Fibroblast of peridontal ligament (primary cell): ENCODE measurements at regions not wholly inside any gene's neighbourhood (a gene's known extent, or its start where the extent isn't known, plus 50 kb on each side); places are given as distances from the start of the nearest gene placed in this dataset.

Source experiments
- DNase-seq: peaks from one replicate; pipeline ENCODE4 v3.0.0-alpha.2; 2010; ENCODE audit errors: extremely low read depth

GRCh38 chr9:26313108-26313507 lies 579.5 kb downstream of the CAAP1 start:
- no peak for DNase-seq

DNA sequence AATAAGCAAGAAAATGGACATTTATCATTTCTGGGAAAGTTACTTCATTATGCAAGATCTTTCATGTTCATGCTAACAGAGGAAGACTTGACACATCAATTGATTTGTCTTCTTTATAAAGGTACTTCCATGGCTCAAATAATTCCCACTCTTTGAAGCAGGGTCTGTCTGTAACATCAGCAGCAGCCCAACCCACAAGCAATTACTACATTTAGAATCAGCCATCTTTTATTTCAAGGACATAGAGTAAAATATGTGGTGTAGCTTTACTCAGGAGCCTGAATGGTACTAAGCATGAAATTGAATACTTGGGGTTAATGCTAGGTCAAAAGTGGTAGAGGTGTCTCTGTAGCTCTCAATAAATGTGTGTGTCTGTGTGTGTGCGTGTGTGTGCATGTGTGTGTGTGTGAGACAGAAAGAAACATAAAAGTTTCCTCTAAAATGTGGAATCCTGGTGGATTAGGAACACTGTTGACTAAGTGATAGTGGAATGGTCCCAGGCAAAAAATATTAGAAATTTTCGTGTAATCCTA lies 581.1 kb downstream of the CAAP1 start:
- DNase-seq, result no peak

DNA sequence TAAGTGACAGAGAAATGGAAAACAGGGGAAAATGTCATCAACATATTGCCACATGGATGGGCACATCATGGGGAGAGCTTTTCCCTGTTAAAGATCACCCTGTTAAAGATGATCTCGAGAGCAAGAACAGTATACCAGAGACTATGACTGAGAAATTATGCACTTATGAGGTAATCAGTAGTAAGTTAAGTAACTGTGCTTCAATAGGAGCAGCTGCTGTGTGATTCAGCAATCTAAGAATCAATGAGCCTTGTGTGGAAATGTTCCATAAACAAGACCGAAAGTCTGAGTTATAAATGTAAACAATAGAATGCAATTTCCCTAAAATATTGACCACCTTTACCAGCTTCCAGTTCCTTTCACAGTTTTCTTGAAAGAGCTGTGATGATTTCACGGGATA lies 582.3 kb downstream of the CAAP1 start:
- peak; percentile 32 for DNase-seq

DNA sequence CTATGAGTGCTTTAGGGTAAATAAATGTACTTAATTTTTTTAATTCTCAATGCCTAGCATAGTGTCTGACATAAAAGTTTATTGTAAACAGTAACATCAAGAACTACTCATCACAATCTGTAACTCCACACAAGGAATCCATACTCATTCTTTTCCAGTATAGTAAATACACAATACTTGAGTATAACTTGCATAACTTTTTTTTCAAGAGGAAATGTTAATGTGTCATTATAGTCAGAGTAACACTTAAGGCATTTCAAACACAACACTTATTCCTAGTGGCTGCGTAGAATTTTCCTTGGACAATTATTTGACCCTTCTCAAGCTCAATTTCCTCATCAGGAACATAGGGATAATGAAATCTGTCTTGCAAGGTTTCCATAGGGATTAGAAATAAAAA lies 584.3 kb downstream of the CAAP1 start:
- no peak for DNase-seq

DNA sequence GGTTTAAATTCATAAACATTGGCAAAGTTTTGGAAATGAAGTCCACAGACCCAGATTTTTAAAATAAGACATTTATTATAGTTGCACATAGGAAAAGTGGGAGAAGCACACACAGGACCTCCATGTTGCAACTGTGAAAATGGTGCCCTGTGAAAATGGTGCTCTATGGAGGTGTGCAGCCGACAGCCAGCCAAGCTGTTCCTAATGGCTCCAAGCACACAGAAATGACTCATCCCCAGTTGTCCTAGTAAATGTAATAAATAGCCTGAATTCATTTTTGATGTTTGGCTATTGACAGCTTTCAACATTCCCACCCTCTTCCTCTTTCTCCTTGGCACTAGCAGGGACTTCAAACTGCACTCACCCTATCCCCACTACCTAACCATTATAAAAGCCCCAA lies 590.9 kb downstream of the CAAP1 start:
- no peak for DNase-seq

GRCh38 chr9:26301046-26301445 lies 591.6 kb downstream of the CAAP1 start:
- no peak for DNase-seq

DNA sequence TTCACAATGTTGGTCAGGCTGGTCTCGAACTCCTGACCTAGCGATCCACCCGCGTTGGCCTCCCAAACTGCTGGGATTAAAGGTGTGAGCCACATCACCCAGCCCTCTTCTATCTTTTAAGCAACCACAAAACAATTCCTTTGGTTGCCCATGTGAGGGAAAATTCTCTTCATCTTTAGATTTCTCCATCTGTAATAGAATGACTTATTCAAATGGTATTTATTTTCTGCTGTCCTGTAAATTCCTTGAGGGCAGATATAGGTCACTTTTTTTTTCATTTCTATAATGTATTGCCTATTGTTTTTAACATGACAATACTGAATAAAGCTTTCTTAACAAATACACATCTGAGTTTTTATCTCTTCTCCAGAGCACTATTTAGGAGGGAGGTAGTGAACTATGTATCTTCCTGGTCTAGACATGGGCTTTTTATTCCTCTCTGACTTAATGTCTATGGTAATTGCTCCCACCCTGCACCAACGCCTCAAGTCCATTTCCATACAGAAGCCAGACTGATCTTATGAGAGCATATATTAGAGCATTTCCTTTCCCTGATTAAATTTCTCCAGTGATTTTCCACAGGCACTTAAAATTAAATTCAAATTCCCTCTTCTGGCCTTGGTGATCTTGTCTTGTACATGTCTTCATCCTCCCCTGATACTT lies 595.6 kb downstream of the CAAP1 start:
- DNase-seq, result peak; percentile 4

DNA sequence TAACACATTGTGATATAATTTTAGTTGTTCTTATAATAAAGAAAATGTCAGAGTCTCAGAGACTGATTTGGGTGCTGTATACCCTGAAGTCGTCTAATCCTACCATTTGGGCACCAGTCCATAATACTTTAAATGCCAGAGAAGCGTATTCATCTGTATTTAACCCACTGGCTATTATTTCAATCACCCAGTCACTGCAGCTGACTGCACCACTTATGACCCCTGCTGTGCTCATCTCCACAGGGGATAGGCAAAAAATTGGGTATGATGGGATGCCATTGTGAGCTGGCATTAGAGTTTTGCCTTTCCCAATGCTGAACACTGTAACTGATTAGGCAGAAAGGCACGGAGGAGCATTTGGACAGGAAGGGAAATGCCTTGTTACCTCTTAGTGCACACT lies 599.7 kb downstream of the CAAP1 start:
- DNase-seq, result peak; percentile 7

DNA sequence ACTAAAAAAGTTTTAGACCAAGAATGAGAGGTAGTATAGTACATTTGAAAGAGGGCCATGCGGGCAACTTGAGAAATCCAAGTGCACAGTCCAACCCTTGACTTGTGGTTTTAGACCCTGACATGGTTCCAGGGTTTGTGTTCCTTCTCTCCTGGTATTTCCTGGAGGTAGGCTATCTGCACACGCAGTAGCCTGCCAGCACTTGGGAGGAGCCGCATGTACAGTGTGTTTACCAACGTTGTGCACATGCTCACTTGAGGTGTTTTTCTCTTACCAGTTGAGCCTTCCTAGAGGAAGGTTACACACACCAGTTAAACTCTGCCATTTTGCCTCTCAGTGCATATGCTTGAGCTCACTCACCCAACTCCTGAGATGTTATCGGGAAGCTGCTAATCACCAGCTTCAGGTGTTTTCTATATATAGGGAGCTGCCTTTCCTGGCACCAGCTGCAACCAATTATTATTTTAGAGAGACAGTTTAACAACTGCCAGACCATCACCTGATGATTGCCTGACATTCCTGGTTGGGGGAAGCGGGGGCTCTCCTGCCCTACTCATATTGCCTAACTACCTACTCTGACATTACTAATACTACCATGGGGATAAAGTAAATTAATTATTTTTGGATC lies 593.4 kb upstream of the TUSC1 start:
- DNase-seq, result no peak

GRCh38 chr9:26266146-26266793 lies 588.0 kb upstream of the TUSC1 start:
- DNase-seq, result no peak

- peak; percentile 32 for DNase-seq
Observed at GRCh38 chr9:26264709-26265601, 586.7 kb upstream of the TUSC1 start.

GRCh38 chr9:26263478-26263877 lies 585.2 kb upstream of the TUSC1 start:
- no peak for DNase-seq

DNA sequence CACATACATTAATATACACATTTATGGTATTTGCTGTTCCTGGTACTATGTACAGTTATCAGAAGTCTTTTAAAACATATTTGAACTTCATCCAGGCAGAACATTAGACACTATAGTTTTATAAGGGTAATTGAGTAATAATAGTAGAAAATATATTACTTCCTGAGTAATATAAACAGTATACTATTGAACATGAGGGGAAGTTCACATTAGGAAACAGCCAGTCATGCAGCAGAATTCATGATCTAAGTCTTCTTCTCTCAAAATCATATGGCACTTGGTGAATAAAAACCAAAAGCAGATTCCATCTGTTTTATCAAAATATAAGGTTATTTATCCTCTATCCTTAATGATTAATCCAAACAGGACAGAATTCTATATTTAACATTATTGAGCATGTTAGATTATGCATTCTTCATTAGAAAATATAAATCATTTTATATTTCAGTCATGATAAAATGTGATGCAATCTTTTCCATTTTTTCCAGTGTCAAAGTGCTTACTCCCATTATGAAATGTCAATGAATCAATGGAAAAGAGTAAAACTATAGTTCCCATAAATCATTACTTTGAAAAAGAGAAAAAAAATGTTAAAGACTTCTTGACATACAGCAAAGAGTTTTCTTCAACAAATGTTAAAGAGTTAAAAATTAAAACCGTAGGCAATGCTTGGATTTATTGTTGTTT lies 584.3 kb upstream of the TUSC1 start:
- DNase-seq, result no peak

GRCh38 chr9:26261503-26262330 lies 583.5 kb upstream of the TUSC1 start:
- peak; percentile 29 for DNase-seq

GRCh38 chr9:26260238-26260637 lies 582.0 kb upstream of the TUSC1 start:
- DNase-seq, result no peak

- DNase-seq, result no peak
Observed at GRCh38 chr9:26247861-26248260, 569.6 kb upstream of the TUSC1 start.

DNA sequence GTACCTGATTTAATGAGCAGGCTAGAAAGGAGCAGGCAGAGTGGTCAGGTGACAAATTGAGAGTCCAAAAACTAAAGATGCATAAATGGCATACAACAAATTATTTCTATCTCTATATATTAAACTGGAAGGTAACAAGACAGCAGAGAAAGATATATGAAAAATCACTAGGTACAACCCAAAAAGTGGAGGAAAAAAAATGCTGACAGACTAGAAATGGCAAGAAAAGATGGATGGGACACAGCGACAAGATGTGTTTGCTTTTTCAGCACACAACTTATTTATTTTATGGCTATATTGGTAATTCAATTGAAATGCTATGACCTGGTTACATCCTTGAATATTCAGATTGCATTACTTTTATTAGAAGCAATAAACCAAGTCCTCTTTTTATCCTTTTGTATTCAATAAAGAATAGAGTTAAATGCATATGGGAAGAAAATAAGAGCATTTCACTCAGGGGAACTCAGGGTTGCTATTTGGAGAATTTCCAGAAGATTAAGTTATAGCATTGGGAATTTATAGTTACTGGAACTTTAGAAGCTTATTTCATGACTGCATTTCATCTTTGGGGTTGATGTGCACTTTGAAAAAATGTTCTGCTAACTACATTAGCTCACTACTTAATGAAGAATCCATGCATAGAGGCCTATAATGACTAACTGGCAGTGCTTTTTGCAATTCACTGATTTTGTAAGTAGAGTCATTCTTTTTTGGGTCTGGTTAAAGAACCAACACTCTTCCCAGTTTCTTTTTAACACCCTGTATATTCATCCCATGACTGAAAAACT lies 566.6 kb upstream of the TUSC1 start:
- no peak for DNase-seq

GRCh38 chr9:26243726-26244125 lies 565.5 kb upstream of the TUSC1 start:
- DNase-seq, result no peak

GRCh38 chr9:26243029-26243697 lies 564.9 kb upstream of the TUSC1 start:
- DNase-seq, result no peak
